ENCODE measurements at regions not wholly inside any gene's neighbourhood (a gene's known extent, or its start where the extent isn't known, plus 50 kb on each side); places are given as distances from the start of the nearest gene placed in this dataset.

DNA sequence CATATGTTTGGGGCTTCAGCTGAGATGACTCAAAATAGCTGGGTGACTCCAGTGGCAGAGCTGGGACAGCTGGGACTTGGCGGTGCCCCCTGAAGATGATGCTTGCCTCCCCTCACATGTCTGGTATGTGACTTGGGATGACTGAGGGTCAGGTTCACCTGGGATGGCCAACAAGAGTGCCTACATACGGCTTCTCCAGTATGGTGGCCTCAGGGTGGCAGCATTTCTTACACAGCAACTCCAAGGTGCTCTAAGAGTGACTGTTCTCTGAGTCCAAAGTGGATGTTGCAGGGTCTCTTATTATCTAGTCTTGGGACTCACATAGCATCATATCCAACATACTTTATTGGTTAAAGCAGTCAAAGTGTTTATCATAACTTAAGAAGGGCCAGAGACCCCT lies 87.8 kb upstream of the CENPW start:
- CTCF ChIA-PET: no interaction called here
- DNase-seq: no peak
- H3K4me3 Mint-ChIP-seq: no peak overlapping the region

DNA sequence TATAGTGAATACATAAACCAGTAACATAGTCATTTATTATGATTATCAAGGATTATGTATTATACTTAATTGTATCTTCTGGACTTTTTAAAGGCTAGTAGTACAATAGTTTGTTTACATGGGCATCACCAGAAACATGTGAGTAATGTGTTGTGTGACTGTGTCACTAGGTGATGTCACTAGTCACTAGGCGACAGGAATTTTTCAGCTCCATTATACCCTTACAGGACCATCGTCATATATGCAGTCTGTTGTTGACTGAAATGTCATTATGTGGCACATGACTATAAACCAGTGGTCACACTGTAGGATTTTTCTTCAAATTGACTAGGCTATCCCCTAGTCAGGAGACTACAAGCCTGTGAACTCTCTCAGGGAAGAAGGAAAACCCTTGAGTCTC lies 86.5 kb upstream of the CENPW start:
- ChIA-PET POLR2A (no interaction called here), CTCF (no interaction called here)
- Mint-ChIP-seq H3K27me3 (no peaks in the 10 kb centered on the region), H3K4me3 (no peak overlapping the region), H3K4me1 (ENCODE audit: low read depth) (no peaks in the 10 kb centered on the region), H3K36me3 (ENCODE audit: low read depth) (no peaks in the 10 kb centered on the region), H3K9me3 (no peaks in the 10 kb centered on the region), H3K27ac (no peak overlapping the region)
- ATAC-seq: no peak
- TF ChIP-seq, protein P1, sequence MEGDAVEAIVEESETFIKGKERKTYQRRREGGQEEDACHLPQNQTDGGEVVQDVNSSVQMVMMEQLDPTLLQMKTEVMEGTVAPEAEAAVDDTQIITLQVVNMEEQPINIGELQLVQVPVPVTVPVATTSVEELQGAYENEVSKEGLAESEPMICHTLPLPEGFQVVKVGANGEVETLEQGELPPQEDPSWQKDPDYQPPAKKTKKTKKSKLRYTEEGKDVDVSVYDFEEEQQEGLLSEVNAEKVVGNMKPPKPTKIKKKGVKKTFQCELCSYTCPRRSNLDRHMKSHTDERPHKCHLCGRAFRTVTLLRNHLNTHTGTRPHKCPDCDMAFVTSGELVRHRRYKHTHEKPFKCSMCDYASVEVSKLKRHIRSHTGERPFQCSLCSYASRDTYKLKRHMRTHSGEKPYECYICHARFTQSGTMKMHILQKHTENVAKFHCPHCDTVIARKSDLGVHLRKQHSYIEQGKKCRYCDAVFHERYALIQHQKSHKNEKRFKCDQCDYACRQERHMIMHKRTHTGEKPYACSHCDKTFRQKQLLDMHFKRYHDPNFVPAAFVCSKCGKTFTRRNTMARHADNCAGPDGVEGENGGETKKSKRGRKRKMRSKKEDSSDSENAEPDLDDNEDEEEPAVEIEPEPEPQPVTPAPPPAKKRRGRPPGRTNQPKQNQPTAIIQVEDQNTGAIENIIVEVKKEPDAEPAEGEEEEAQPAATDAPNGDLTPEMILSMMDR (IDR thresholded peaks at IDR 0.05): no peak
- no peak for DNase-seq
- intact Hi-C loops (cut with micrococcal nuclease): no loop called here

More for the DNA sequence above, 87.8 kb upstream of the CENPW start:
- POLR2A ChIA-PET: no interaction called here
- Mint-ChIP-seq H3K4me1 (ENCODE audit: low read depth) (no peaks in the 10 kb centered on the region), H3K27ac (no peak overlapping the region), H3K27me3 (no peaks in the 10 kb centered on the region), H3K9me3 (no peaks in the 10 kb centered on the region), H3K36me3 (ENCODE audit: low read depth) (no peaks in the 10 kb centered on the region)
- TF ChIP-seq, protein P1 (IDR thresholded peaks at IDR 0.05): no peak
- intact Hi-C loops (cut with micrococcal nuclease): no loop called here
- ATAC-seq: no peak

DNA sequence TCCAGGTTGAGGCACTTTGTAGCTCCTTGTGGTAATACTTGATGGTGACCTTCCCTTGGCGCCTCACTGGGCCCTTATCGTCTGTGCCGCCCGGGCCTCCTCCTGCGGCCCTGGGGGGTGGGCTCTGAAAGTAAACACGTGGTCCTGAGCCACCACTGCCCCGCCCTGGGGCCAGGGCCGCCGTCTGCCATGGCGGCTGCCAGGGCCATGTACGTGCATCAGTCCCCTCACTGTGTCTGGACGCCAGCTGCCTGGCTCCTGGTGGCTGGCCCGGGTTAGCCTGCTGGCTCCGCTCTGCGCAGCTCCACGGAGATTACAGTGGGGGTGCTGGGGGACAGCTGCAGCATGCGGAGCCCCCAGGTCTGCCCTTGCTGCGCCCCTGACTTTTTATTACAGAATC lies 81.8 kb upstream of the CENPW start:
- Mint-ChIP-seq H3K27ac (no peak overlapping the region), H3K36me3 (ENCODE audit: low read depth) (no peaks in the 10 kb centered on the region), H3K27me3 (no peaks in the 10 kb centered on the region), H3K4me3 (no peak overlapping the region), H3K9me3 (peaks cover 9% of the 10 kb centered on the region), H3K4me1 (ENCODE audit: low read depth) (no peaks in the 10 kb centered on the region)
- no peak for ATAC-seq
- TF ChIP-seq, protein P1 (IDR thresholded peaks at IDR 0.05): no peak
- DNase-seq: no peak
- CTCF ChIA-PET: no interaction called here
- intact Hi-C loops (cut with micrococcal nuclease): no loop called here
- POLR2A ChIA-PET: no interaction called here

DNA sequence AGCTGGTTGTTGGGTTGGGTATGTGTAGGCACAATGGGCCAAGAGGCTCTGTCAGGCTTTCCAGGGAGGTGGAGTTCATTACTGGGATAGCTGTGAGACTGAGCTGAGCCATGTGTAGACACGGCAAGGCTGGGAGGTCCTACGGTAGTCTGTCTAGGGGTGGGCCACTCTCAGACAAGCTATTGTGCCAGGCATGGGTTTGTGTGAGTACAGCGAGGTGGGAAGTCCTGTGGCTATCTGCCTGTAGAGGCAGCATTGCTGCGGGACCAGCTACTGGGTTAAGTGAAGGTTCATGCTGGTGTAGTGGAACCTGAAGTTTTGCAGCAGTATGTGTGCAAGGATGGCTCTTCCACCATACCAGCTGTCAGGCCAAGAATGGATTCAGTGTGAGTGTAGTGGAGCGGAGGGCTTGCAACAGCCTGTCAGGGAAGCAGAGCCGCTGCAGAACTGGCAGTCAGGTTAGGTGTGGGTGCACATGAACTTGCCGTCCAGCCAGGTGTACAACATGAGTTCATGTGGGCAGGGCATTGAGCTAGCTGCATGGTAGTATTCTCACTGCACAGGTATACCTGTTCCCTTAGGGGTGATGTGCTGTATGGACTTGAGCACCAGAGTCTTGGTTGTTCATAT lies 78.0 kb upstream of the CENPW start:
- Mint-ChIP-seq H3K4me1 (ENCODE audit: low read depth) (no peaks in the 10 kb centered on the region), H3K4me3 (no peak overlapping the region), H3K9me3 (peaks cover 9% of the 10 kb centered on the region), H3K27ac (no peak overlapping the region), H3K27me3 (no peaks in the 10 kb centered on the region), H3K36me3 (ENCODE audit: low read depth) (no peaks in the 10 kb centered on the region)
- ChIA-PET POLR2A (no interaction called here), CTCF (no interaction called here)
- TF ChIP-seq, protein P1 (IDR thresholded peaks at IDR 0.05): no peak
- DNase-seq (no peak), ATAC-seq (no peak)
- intact Hi-C loops (cut with micrococcal nuclease): no loop called here

DNA sequence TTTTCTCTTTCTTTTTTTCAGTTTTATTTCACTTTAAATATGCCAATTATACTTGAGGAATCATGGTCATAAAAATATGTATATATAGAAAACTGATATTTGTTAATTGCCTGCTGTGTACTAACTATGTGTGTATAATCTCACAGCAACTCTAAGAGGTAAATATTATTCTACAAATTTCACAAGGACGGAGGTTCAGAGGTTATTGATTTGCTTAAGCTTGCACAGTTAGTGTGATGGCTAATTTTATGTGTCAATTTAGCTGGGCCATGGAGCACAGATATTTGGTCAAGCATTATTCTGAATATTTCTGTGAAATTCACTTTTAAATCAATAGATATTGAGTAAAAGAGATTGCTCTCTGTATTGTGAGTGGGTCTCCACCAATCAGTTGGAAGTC lies 75.7 kb upstream of the CENPW start:
- H3K4me1 Mint-ChIP-seq (ENCODE audit: low read depth): no peaks in the 10 kb centered on the region
- no peaks in the 10 kb centered on the region for H3K36me3 Mint-ChIP-seq (ENCODE audit: low read depth)
- DNase-seq: no peak
- H3K4me3 Mint-ChIP-seq: no peak overlapping the region
- CTCF ChIA-PET: interaction anchor here (0.6 kb wide), 1 partner anchor 274 kb away, joined by 3 read pairs; no protein-coding TSS in a partner anchor
- no peaks in the 10 kb centered on the region for H3K27me3 Mint-ChIP-seq
- no peak overlapping the region for H3K27ac Mint-ChIP-seq
- no peak for ATAC-seq
- peaks cover 9% of the 10 kb centered on the region for H3K9me3 Mint-ChIP-seq
- TF ChIP-seq, protein P1 (IDR thresholded peaks at IDR 0.05): no peak
- intact Hi-C loops (cut with micrococcal nuclease): no loop called here
- POLR2A ChIA-PET: no interaction called here

Data from activated CD8-positive, alpha-beta T cell treated with anti-CD3 and anti-CD28 coated beads for 36 hours (primary cell).